ENCODE measurements at regions not wholly inside any gene's neighbourhood (a gene's known extent, or its start where the extent isn't known, plus 50 kb on each side); places are given as distances from the start of the nearest gene placed in this dataset.

DNA sequence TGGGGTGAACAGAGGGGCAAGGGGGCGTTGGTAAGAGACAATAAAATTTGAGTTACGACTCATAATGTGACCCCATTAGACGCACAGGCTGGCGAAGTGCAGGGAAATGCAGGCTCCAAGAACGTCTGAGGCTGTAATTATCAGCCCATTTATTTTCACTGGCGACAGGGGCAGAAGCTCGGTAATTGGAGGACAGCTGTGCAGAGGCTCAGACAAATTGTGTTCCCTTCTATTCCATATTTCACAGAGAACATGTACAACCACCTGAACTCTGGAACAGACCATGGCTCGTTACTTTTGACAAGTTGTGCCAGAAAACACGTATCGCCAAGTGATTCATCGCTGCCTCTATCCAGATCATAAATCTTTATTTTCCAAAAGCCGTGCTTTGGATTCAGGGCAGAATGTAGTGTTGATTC is 137.3 kb upstream of the FRMD4A start:
- no peak for DNase-seq (ENCODE audit: low read depth)

DNA sequence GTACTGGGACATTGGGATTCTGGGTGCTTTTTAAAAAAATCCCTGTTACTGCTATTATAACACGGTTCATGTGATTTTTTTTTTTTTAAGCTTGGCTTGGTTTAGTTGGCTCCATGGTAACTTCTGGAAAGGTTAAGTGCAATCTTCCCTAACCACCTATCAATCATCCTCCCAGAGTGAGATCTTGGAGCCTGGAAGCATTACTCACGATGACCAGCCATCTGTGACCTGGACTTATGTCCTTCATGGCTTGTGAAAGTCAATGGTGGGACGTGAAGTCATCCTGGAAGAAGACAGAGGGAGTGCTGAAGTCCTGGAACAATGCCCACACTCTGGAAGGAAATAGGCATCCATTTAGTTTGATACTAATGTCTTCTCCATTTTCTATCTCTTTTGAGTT is 135.5 kb upstream of the FRMD4A start:
- DNase-seq (ENCODE audit: low read depth): peak; percentile 95

DNA sequence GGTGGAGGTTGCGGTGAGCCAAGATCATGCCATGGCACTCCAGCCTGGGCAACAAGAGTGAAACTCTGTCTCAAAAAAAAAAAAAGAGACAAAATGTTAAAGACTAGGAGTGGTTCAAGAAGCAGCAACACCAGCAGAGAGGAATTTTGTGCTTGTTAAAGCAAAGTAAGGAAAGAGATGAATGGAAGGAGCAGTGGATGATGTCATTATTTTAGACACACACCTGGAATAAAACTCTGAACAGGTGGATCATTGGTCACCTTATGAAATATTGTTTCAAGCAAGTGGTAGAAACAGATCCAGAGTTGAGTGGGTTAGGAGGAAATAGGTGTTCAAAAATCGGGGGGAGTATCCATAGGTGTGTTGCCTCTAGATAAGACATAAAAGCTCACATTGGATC is 129.7 kb upstream of the FRMD4A start:
- DNase-seq (ENCODE audit: low read depth): no peak

DNA sequence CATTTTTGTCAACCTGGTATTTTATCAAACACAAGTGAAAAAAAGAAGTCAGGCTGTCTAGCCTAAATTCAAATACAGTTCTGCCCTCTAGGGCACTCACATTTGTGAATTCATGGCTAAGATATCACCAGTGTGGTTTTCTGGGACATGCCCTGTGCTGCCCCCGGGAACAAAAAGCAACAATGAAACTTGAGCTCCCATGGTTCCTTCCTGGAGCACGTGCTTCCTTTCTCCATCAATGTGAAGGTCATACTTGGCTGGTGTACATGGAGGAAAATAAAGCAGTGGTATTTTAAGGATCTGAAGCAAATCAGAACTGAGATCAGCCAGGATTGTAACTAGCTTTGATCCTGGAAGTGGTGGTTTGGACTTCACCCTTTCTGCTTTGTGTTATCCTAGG is 128.9 kb upstream of the FRMD4A start:
- DNase-seq (ENCODE audit: low read depth): peak; percentile 70

DNA sequence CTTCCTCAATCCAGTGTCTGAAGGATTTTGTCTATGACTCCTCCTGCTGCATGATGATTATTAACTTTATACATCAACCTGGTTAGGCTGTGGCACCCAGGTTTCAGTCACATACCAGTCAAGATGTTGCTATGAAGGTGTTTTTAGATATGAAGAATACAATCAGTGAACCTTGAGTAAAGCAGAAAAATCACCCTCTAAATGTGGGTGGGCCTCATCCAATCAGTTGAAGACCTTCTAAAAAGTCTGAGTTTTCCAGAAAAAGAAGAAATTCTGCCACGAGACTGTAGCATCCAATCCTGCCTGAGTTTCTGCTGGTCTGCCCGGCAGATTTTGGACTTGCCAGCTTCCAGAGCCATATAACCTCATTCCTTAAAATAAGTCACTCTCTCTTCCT is 126.1 kb upstream of the FRMD4A start:
- no peak for DNase-seq (ENCODE audit: low read depth)

DNA sequence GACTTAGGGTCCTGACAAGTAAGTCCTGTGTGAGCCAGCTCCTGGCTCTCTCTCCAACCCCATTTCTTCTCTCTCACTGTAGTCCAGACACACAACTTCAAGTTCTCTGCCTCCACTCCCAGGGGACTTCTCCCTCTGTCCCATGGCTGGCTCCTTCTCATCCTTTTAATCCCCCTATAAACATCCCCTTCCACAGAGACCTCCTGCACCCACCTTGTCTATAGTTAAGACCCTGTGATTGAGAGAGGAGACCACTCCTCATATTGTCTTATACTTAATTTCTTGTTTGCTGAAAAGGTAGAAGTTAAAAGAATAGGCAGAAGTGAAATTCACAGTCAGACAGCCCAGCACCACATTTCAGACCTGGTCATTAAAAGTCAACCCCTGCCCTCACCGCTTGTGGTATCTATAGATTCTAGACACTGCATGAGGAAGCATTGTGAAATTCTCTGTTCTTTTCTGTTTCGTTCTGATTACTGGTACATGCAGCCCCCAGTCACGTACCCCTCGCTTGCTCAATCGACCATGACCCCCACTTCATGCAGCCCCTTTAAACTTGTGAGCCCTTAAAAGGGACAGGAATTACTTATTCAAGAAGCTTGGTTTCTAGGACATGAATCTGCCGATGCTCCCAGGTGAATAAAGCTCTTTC is 125.6 kb upstream of the FRMD4A start:
- no peak for DNase-seq (ENCODE audit: low read depth)

DNA sequence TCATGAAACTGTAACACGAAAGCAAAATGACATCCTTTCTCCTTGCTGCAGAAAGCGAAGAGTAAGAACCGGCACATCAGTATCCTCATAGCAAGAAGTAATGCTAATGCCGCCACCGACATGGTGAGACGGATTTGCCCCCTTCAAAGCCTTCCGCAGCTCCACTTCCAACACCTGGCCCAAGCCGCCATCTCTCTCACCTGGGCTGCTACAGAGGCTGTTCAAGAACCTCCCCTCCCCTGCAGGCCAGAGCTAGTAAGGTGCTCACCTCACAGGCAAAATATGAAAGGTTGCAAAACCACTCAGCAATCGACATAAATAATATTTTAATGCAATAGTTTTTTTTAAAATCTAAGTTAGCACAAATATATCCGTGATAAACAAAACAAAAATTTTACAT is 123.9 kb upstream of the FRMD4A start:
- DNase-seq (ENCODE audit: low read depth): no peak

DNA sequence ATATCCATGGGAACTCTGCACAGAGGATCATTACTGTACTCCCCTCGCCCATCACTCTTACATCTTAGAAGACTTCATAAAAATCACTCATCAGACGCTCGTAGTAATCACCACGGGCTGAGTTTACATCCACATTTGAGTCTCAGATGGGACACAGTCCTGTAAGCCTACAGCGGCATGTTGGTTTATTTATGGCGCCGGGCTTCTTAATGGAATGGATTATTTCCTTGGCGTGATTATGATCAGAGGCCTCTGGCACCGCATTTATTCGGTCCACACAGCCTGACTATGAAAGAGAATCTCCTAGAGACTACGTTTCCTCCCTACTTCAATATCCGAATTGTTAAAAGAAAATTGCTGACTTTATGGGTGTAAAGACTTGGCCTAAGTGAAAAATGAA is 123.5 kb upstream of the FRMD4A start:
- no peak for DNase-seq (ENCODE audit: low read depth)

DNA sequence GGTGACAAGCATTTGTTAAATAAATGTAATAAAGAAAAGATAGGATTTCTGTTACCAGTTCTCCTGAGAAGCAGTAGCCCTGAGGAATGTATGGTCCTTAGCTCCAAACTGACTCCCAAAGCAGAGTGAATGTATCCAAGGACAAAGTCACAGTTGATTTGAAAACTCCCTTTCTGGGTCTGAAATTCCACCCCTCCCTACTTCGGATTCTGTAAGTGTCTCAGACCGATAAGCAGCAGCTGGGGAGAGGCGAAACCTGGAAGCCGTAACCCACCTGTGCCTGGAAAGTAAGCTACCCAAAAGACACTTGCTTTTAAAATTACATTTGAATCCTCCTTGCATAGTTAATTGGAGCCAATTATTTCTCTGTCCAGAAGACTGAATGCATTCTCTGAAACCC is 122.9 kb upstream of the FRMD4A start:
- no peak for DNase-seq (ENCODE audit: low read depth)

DNA sequence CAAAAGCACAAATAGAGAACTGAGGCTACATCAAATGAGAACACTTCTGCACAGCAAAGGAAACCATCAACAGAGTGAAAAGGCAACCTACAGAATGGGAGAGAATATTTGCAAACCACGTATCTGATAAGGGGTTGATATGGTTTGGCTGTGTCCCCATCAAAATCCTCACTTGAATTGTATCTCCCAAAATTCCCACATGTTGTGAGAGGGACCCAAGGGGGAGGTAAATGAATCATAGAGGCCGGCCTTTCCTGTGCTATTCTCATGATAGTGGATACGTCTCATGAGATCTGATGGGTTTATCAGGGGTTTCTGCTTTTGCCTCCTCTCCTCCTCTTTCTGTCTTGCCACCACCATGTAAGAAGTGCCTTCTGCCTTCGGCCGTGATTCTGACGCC is 120.6 kb upstream of the FRMD4A start:
- DNase-seq (ENCODE audit: low read depth): peak; percentile 37

DNA sequence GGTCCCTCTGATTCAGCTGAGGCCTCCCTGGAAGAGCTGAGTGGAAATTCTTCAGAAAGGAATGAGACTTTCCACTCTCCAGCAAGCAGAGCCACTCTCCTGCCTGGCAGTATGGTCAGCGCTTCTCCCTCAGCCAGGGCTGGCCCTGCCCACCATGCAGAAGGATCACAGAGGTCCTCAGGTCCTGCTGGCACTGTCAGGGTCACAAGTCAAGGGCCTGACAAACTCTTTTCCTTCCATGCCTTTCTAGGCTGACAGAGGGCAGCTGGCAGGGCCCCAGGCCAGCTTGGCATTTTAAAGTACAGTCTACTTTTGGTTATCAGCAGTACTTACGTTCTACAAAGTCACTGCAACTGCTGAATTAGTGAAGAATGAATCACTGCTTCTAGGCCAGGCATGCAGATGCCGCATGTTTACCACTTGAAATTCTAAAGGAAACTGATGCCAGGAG is 119.3 kb upstream of the FRMD4A start:
- peak; percentile 79 for DNase-seq (ENCODE audit: low read depth)

DNA sequence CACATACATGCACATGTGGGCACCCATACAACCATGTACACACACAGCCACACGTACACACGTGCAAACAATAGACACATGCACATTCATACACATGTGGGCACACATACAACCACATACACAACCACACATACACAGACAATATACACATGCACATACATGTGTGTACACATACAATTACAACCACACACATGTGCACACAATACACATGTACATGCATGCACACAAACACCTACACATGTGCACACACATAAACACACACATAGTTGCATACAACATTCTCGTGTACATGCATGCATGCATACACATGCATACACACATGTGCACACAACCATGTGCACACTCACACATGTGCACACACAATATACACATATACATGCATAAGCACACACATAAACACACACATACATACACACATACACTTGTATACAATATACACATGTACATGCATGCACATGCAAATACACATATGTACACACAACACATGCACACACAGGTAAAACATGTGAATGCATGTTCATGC is 118.6 kb upstream of the FRMD4A start:
- DNase-seq (ENCODE audit: low read depth): no peak

DNA sequence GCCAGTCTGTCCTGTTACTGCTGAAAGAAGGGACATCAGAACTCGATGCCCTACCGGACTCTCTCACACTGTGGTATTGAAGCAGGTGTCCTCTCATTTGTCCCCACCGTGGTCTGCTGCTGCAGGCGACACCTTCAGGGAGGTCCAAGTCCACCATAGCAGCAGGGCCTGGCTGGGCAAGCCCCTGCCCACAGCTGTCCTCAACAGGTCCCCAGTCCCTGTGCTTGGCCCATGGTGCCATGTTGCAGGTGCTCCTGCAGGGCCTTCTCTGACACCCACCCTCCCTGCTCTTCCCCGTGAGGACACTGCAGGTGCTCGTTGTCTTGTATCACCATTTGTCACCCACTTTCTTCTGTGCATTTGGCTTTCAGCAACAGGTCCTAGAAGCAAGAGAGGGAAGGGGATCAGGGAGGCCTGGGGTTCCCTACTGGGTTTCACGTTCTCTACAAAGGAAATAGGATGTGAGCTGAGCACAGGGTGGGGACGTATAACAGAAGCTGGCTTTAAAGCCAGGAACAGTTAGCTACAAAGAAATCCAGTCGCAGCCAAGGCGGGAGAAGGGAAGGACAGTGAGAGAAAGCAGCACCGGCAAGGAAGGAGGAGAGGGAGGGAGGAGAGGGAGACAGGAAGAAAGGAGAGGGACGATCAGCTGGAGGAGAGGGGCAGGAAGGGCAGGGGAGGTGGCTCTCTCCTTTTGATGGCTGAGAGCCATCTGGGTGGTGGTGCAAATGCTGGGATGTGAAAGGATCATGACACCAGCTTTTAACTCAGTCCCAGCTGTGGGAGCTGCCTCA is 117.7 kb upstream of the FRMD4A start:
- DNase-seq (ENCODE audit: low read depth): no peak

DNA sequence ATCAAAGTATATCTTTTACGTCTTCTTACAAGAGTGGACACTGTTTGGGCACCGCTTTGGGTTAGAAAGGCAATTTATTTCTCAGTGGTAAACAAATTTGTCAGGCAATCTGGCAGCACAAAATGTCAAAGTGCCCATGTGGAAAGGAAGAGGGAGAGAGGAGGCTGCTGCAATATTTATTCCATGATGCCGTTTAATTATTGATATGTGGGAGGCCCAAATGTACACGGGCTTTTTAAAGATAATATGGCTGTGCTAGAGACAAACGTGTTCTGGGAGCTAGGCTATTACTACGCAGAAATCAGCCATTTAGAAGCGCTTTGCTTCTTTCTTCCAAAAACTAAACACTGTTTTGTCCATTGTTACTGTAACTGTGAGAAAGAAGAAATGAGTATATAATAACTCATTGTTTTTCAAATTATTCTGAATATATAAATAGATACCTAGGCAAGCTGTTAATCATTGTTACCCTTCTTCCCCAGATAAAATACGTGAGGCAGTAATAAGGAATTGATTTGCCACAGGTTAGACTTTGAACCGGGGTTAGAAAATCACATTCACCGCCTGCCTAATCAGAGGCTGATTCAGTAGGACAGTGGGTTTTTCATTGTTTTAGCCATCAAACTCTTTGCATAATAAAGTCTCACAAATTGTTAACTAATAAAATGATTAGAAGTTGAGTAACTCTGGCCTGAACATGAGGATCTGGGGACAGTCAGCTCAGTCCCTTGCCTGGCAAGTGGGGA is 116.5 kb upstream of the FRMD4A start:
- no peak for DNase-seq (ENCODE audit: low read depth)

DNA sequence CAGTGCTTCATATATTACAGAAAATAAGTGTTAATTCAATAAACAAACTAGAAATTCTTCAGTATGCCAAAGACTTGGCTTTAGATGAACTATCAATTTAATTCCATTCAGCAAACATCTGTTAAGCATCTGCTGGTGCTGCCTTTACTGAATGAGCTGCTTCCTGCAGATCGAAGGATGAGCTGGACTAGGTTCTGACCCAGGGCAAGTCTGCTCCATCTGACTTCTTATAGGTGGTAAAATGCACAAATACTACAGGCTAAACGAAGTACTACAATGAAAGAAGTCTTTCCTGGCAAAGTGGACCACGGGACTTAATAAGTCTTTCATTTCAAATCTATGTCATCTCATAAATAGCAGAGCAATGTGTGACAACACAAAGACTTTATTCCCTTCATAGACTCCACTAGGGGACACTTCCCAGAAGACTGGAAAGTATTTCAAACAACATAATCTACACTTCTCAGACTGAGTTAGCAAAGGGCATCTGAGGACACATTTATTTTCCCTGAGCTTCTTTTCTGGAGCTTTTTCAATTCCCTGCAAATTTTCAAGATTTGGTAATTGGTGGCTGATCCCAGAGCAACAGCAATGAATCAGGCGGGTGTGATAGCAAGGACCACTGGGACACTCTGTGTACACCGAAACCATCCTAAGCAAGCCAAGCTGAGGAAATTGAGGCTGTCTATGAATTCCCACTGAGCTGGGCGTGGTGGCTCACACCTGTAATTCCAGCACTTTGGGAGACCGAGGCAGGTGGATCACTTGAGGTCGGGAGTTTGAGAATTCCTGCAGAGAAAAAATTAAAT is 108.9 kb upstream of the FRMD4A start:
- peak; percentile 49 for DNase-seq (ENCODE audit: low read depth)

DNA sequence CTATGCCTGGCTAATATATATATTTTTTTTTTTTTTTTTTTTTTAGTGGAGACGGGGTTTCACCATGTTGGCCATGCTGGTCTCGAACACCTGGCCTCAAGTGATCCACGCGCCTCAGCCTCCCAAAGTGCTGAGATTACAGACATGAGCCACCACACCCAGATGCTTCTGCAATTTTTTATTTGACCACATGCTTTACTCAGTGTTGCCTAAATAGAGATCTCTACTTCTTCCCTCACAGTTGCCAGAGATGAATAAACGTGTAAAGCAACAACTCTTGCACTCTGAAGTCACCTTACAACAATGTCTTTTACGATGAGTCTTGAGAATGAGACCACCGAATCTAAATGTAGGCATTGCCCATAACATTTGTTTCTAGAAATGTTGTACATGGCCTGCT is 107.9 kb upstream of the FRMD4A start:
- peak; percentile 22 for DNase-seq (ENCODE audit: low read depth)

DNA sequence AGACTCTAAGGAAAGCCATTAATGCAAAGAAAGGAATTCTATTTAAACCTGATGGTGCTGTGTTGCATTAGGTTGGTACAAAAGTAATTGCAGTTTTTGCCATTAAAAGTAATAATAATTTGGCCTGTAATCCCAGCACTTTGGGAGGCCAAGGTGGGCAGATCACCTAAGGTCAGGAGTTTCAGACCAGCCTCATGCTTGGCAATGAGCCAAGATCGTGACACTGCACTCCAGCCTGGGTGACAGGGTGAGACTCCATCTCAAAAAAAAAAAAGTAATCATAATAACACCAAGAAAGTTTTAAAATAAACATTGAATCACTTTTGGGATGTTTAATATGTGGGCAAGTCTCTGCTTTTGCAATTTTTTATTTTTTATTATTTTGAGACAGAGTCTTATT is 107.3 kb upstream of the FRMD4A start:
- DNase-seq (ENCODE audit: low read depth): no peak

DNA sequence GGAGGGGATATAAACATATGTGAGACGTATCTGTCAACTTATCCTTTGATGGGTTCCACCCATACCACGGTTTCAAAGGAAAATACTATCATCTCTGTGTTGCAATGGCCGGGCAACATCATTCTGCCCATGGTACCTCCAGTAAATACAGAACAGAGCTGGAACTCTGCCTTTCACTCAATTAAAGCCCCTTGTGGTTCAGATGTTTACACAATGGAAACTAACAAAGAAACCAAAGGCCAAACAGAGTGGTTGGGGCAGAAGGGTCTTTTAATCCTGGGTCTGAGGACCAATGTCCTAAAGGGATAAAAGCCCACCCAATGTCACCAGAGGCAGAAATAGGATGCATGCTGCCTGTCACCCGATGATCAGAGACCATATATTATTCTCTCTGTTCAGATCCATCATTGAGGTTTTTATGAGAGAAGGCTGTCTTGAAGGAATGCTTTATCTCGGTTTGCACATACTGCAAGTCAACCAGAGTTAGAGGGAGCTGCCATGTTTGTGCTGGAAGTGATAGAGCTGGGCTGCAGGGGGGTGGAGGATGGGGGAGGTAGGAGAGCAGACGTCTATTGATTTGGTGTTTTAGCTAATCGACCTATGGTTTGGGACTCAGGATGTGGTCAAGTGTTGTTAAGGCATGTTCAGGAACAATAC is 105.4 kb upstream of the FRMD4A start:
- DNase-seq (ENCODE audit: low read depth): no peak

DNA sequence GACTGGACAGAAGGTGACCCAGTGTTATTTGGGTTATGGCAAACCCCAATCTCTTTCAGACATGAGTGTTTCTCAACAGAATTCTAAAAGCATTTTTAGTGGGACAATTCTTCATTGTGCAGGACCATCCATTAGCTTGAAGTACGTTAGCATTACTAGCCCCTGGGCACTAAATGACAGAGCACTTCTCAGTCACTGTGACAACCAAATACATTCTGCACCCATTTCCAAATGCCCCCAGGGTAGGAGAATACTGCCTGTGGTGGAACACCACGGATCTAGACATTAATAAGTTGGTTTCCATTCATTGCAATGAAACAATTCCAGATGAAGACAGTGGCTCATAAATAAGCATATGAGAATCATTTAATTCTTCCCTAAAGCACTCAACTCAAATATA is 102.4 kb upstream of the FRMD4A start:
- DNase-seq (ENCODE audit: low read depth): peak; percentile 54

DNA sequence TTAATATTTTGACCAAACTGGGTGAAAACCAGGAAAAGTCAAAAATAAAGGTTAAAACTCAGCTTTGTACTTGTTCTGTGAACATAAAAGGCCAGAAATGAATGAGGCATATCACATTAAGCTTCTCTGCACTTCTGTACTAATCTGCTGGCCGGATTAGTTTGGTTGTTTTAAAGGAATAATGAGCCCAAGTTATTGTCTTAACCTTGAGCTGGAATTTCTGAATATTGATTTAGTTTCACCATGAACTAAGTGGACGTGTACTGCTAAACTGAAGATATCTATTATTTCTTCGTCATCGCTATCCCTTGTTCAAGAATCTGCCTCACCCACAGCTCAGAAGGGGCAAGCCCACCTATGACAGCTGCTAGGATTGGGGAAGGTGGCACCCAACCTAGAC is 101.1 kb upstream of the FRMD4A start:
- DNase-seq (ENCODE audit: low read depth): no peak

DNA sequence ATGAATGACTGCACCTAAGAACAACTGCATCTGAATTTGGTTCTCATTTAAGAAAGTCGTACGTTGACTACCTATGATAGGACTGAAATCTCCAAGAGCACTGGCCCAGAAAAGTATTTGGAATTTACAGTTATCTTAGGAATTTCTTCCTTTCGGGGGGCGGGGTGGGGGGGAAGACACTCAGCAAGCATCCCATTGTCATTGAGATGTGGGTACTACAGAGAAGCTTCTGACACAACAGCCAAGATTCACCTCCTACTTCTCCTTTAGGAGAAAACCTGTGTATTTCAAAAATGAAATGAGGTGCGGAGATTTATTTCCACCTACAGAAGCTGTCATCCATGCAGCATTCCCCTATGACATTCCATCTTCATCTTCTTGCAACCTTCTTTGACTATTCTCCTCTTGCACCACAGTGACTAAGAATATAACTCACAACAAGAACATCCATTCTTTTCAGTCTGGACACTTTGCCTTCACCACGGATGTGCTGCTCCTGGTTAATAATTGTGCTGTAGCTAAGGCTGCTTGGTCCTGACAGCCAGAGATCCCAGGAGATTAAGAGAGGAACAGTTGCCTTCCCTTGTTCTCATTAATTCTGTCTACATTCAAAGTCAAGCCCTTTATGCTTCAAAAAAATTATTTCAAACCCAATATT is 98.4 kb upstream of the FRMD4A start:
- no peak for DNase-seq (ENCODE audit: low read depth)
